GM12878 (cell line): ENCODE measurements at regions not wholly inside any gene's neighbourhood (a gene's known extent, or its start where the extent isn't known, plus 50 kb on each side); places are given as distances from the start of the nearest gene placed in this dataset.

Experiments used
- ATAC-seq: fragments of 200-7000 bp; cut with Tn5 transposase; 3 replicates; pipeline ENCODE4 v1.9.1; 2020; ENCODE audit warnings: mild to moderate bottlenecking, moderate library complexity
- BruUV-seq: library from RNA; stranded (reverse); fragments of 400-500 nt; replicated peaks from 2 replicates; lab custom pipeline; 2021; lab: Mats Ljungman, UMichigan
- CTCF ChIA-PET: fragments of 300-600 bp; sonication (Branson Sonifier 250); formaldehyde crosslinking; extraction: SDS; loops from one replicate; lab custom pipeline; 2021; ENCODE audit warnings: inconsistent platforms; lab: Yijun Ruan, JAX
- POLR2A ChIA-PET: fragments of 350-600 bp; formaldehyde crosslinking; extraction: SDS; loops from one replicate; lab custom pipeline; 2021; ENCODE audit warnings: inconsistent platforms; lab: Charles Lee
- RAD21 ChIA-PET: fragments of 300-600 bp; sonication (Branson Sonifier 250); formaldehyde crosslinking; loops from one replicate; lab custom pipeline; 2023; ENCODE audit warnings: antibody characterized with exemption; ENCODE audit not compliant: unreplicated experiment; lab: Charles Lee
- SMC1A ChIA-PET: fragments of 300-600 bp; sonication (Branson Sonifier 250); formaldehyde crosslinking; loops from one replicate; lab custom pipeline; 2023; ENCODE audit not compliant: unreplicated experiment, uncharacterized antibody; lab: Charles Lee
- DNase-seq: peaks from one replicate; pipeline ENCODE4 v3.0.0-alpha.2; 2011; ENCODE audit warnings: low read depth, low spot score
- FAIRE-seq: peaks from 3 replicates; lab custom pipeline; 2011; peaks lifted over from hg19 to GRCh38; lab: Jason Lieb, UNC
- H2AFZ ChIP-seq: 2 replicates; pipeline ENCODE4 v1.6.0; 2011; ENCODE audit warnings: low read depth, low read length, control low read depth; ENCODE audit not compliant: control insufficient read depth
- H3K27ac ChIP-seq: 2 replicates; pipeline ENCODE4 v1.5.1; 2011; ENCODE audit warnings: control low read depth; ENCODE audit not compliant: control insufficient read depth, insufficient read depth
- H3K27me3 ChIP-seq, 2 experiments: replicated peaks in 1 of 2; 2 replicates each; pipeline versions ENCODE4 v1.6.0 to v1.6.1; 2011; ENCODE audit warnings: low read length in 1 of 2; ENCODE audit not compliant: control insufficient read depth in 2 of 2, insufficient read depth in 2 of 2
- H3K36me3 ChIP-seq, 2 experiments: 2 replicates each; pipeline ENCODE4 v1.5.1; 2011; ENCODE audit warnings: low read length in 1 of 2; ENCODE audit not compliant: control insufficient read depth in 2 of 2, insufficient read depth in 2 of 2
- H3K4me1 ChIP-seq: 2 replicates; pipeline ENCODE4 v1.6.1; 2011; ENCODE audit warnings: mild to moderate bottlenecking, low read length, moderate library complexity, mixed read lengths; ENCODE audit not compliant: control insufficient read depth, insufficient read depth
- H3K4me2 ChIP-seq: 2 replicates; pipeline ENCODE4 v1.6.0; 2011; ENCODE audit warnings: control low read depth; ENCODE audit not compliant: control insufficient read depth, insufficient read depth
- H3K4me3 ChIP-seq: fragments of 200-600 bp; sonication (generic); 2 replicates; pipeline ENCODE4 v1.5.1; 2016
- H3K79me2 ChIP-seq: 2 replicates; pipeline ENCODE4 v1.6.0; 2011; ENCODE audit warnings: low read length; ENCODE audit not compliant: control insufficient read depth, insufficient read depth
- H3K9ac ChIP-seq: 2 replicates; pipeline ENCODE4 v1.8.0; 2011; ENCODE audit warnings: low read length, control low read depth, mixed read lengths; ENCODE audit not compliant: control insufficient read depth, insufficient read depth
- H3K9me3 ChIP-seq: replicated peaks from 3 replicates; pipeline ENCODE4 v1.5.1; 2011; ENCODE audit warnings: mild to moderate bottlenecking, low read length; ENCODE audit not compliant: control insufficient read depth, insufficient read depth
- H4K20me1 ChIP-seq: 2 replicates; pipeline ENCODE4 v1.6.0; 2011; ENCODE audit not compliant: control insufficient read depth, insufficient read depth
- BMI1 ChIP-seq: fragments of 450-650 bp; IDR thresholded peaks from 2 replicates; pipeline ENCODE4 v1.6.1; 2016; ENCODE audit warnings: mild to moderate bottlenecking, moderate library complexity, borderline replicate concordance
- CHD4 ChIP-seq: fragments of 200-600 bp; sonication (generic); IDR thresholded peaks from 2 replicates; pipeline ENCODE4 v1.6.1; 2016; ENCODE audit warnings: mild to moderate bottlenecking
- EED ChIP-seq: sonication (generic); IDR thresholded peaks from 2 replicates; pipeline ENCODE4 v1.6.1; 2016; ENCODE audit warnings: antibody characterized with exemption, low read depth
- HDAC2 ChIP-seq: fragments of 200-600 bp; sonication (generic); IDR thresholded peaks from 2 replicates; pipeline ENCODE4 v1.6.1; 2017
- MTA2 ChIP-seq: fragments of 450-650 bp; IDR thresholded peaks from 2 replicates; pipeline ENCODE4 v1.6.1; 2016; ENCODE audit warnings: low read depth, mild to moderate bottlenecking, moderate library complexity
- NBN ChIP-seq: fragments of 450-650 bp; IDR thresholded peaks from 2 replicates; pipeline ENCODE4 v1.6.1; 2016
- POLR2A ChIP-seq: IDR thresholded peaks from 2 replicates; pipeline ENCODE4 v1.6.1; 2011; ENCODE audit warnings: low read depth, mild to moderate bottlenecking, low read length
- RUNX3 ChIP-seq: IDR thresholded peaks from 2 replicates; pipeline ENCODE4 v1.6.1; 2012; ENCODE audit warnings: low read length, inconsistent platforms
- SMARCA5 ChIP-seq: fragments of 450-650 bp; IDR thresholded peaks from 2 replicates; pipeline ENCODE4 v1.6.1; 2017; ENCODE audit warnings: mild to moderate bottlenecking
- SREBF2 ChIP-seq: IDR thresholded peaks from 2 replicates; pipeline ENCODE4 v1.6.1; 2012; ENCODE audit warnings: mild to moderate bottlenecking, low read length
- SUZ12 ChIP-seq: fragments of 200-600 bp; sonication (generic); IDR thresholded peaks from one replicate; pipeline ENCODE4 v1.6.1; 2018; ENCODE audit warnings: antibody characterized with exemption, mild to moderate bottlenecking; ENCODE audit not compliant: unreplicated experiment
- TCF12 ChIP-seq: IDR thresholded peaks from 2 replicates; pipeline ENCODE4 v1.6.1; 2011; ENCODE audit warnings: low read depth, mild to moderate bottlenecking, low read length
- TCF7 ChIP-seq: IDR thresholded peaks from 2 replicates; pipeline ENCODE4 v1.6.1; 2014; ENCODE audit warnings: antibody characterized with exemption, borderline replicate concordance
- ZNF592 ChIP-seq: fragments of 450-650 bp; IDR thresholded peaks from 2 replicates; pipeline ENCODE4 v1.6.1; 2017; ENCODE audit warnings: mild to moderate bottlenecking, moderate library complexity
- ZNF622 ChIP-seq: fragments of 450-650 bp; IDR thresholded peaks from 2 replicates; pipeline ENCODE4 v1.6.1; 2017; ENCODE audit warnings: mild to moderate bottlenecking, inconsistent platforms
- WGBS: methylation state at CpG from one replicate; pipeline ENCODE4 v1.1.6; 2016; ENCODE audit warnings: low lambda C conversion rate; ENCODE audit not compliant: insufficient replicate concordance, insufficient coverage; ENCODE audit errors: missing lambda C conversion rate; 5-methylcytosine and 5-hydroxymethylcytosine counted together
- in situ Hi-C: fragments of 300-500 bp; cut with MboI; formaldehyde crosslinking; loops from 9 replicates; pipeline ENCODE4 v1.14.3; 2018; ENCODE audit warnings: mixed read lengths
- intact Hi-C: fragments of 100-400 bp; cut with micrococcal nuclease; formaldehyde crosslinking; loops from one replicate; pipeline ENCODE4 v1.14.2; 2022; ENCODE audit not compliant: unreplicated experiment
- TF ChIP-seq, protein P1 (sequence below): fragments of 450-650 bp; IDR thresholded peaks from 2 replicates; pipeline ENCODE4 v1.6.1; 2017; ENCODE audit warnings: borderline replicate concordance
- TF ChIP-seq, protein P2 (sequence below): fragments of 450-650 bp; formaldehyde crosslinking; IDR thresholded peaks from 2 replicates; pipeline ENCODE4 v1.5.0; 2022; ENCODE audit warnings: mild to moderate bottlenecking, missing genetic modification characterization

GRCh38 chr7:159281573-159281972 lies 136.9 kb upstream of the VIPR2 start (continued):
- TF ChIP-seq ZNF592 (no peak), TCF12 (no peak)
- TF ChIP-seq, protein P1, sequence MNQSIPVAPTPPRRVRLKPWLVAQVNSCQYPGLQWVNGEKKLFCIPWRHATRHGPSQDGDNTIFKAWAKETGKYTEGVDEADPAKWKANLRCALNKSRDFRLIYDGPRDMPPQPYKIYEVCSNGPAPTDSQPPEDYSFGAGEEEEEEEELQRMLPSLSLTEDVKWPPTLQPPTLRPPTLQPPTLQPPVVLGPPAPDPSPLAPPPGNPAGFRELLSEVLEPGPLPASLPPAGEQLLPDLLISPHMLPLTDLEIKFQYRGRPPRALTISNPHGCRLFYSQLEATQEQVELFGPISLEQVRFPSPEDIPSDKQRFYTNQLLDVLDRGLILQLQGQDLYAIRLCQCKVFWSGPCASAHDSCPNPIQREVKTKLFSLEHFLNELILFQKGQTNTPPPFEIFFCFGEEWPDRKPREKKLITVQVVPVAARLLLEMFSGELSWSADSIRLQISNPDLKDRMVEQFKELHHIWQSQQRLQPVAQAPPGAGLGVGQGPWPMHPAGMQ = no peak

- POLR2A ChIA-PET = no interaction called here
- SMC1A ChIA-PET = no interaction called here
- no peak for TF ChIP-seq RUNX3
- TF ChIP-seq, protein P2, sequence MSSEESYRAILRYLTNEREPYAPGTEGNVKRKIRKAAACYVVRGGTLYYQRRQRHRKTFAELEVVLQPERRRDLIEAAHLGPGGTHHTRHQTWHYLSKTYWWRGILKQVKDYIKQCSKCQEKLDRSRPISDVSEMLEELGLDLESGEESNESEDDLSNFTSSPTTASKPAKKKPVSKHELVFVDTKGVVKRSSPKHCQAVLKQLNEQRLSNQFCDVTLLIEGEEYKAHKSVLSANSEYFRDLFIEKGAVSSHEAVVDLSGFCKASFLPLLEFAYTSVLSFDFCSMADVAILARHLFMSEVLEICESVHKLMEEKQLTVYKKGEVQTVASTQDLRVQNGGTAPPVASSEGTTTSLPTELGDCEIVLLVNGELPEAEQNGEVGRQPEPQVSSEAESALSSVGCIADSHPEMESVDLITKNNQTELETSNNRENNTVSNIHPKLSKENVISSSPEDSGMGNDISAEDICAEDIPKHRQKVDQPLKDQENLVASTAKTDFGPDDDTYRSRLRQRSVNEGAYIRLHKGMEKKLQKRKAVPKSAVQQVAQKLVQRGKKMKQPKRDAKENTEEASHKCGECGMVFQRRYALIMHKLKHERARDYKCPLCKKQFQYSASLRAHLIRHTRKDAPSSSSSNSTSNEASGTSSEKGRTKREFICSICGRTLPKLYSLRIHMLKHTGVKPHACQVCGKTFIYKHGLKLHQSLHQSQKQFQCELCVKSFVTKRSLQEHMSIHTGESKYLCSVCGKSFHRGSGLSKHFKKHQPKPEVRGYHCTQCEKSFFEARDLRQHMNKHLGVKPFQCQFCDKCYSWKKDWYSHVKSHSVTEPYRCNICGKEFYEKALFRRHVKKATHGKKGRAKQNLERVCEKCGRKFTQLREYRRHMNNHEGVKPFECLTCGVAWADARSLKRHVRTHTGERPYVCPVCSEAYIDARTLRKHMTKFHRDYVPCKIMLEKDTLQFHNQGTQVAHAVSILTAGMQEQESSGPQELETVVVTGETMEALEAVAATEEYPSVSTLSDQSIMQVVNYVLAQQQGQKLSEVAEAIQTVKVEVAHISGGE (CRISPR knock-in tag) = no peak
- TF ChIP-seq ZNF622 = no peak
- no peak for TF ChIP-seq BMI1
- no peak for TF ChIP-seq EED
- no peak for TF ChIP-seq SREBF2
- no peak for TF ChIP-seq SMARCA5
- no peak for TF ChIP-seq MTA2
- TF ChIP-seq NBN = no peak
- TF ChIP-seq TCF7 = no peak
- TF ChIP-seq SUZ12 = no peak
- no peak for TF ChIP-seq CHD4
- no peak for TF ChIP-seq HDAC2
- no peak for TF ChIP-seq POLR2A
- Histone ChIP-seq H3K27me3 (no peaks in the 10 kb centered on the region), H2AFZ (no peak overlapping the region), H3K36me3 (no peaks in the 10 kb centered on the region), H3K9ac (no peak overlapping the region), H3K4me3 (no peak overlapping the region), H3K27ac (no peak overlapping the region), H3K79me2 (no peaks in the 10 kb centered on the region), H3K4me2 (no peak overlapping the region), H3K9me3 (no peaks in the 10 kb centered on the region), H4K20me1 (no peaks in the 10 kb centered on the region), H3K4me1 (no peaks in the 10 kb centered on the region)
- FAIRE-seq (no peak), ATAC-seq (no peak), DNase-seq (no peak)
- BruUV-seq = no TSS peak
- intact Hi-C loops (no loop called here), in situ Hi-C loops (no loop called here)
- WGBS = 0% methylated on average over 3 of the region's 3 CpGs
- RAD21 ChIA-PET = no interaction called here
- CTCF ChIA-PET = no interaction called here
Observed at GRCh38 chr7:159280008-159280407, 135.3 kb upstream of the VIPR2 start.
